Uterus (tissue), 2 donors: ENCODE measurements at regions not wholly inside any gene's neighbourhood (a gene's known extent, or its start where the extent isn't known, plus 50 kb on each side); places are given as distances from the start of the nearest gene placed in this dataset.

Source experiments
- CTCF ChIP-seq, 4 experiments: fragments of 200-600 bp in 2 of 4; fragments of 450-650 bp in 2 of 4; sonication (generic) in 2 of 4; IDR thresholded peaks; one replicate each; pipeline ENCODE4 v1.5.1; 2016 to 2019; ENCODE audit warnings: antibody characterized with exemption in 4 of 4, mild to moderate bottlenecking in 2 of 4, moderate library complexity in 1 of 4
- POLR2A ChIP-seq, 2 donors: fragments of 450-650 bp; IDR thresholded peaks; one replicate each; pipeline ENCODE4 v1.6.1; 2016; ENCODE audit warnings: antibody characterized with exemption in 2 of 2, mild to moderate bottlenecking in 1 of 2, moderate library complexity in 1 of 2

GRCh38 chr14:58755031-58755925 lies 117.5 kb downstream of the DACT1 start:
- TF ChIP-seq CTCF (IDR thresholded peaks at IDR 0.05), result no peak
- no peak for TF ChIP-seq POLR2A (IDR thresholded peaks at IDR 0.05)
